Esophagus (tissue), 2 donors: ENCODE measurements at regions not wholly inside any gene's neighbourhood (a gene's known extent, or its start where the extent isn't known, plus 50 kb on each side); places are given as distances from the start of the nearest gene placed in this dataset.
"Not testable (repeated sequence)": the region's sequence is repeated elsewhere in the genome, so short reads cannot be mapped to it uniquely, and the experiment has no call there.

Source experiments
- H3K27ac ChIP-seq, 2 donors: one replicate each; pipeline ENCODE4 v1.5.1; 2013; ENCODE audit warnings: low read depth in 2 of 2, mild to moderate bottlenecking in 2 of 2, inconsistent platforms in 1 of 2, low read length in 1 of 2, moderate library complexity in 1 of 2
- H3K27me3 ChIP-seq, 2 donors: one replicate each; pipeline ENCODE4 v1.6.1; 2013; ENCODE audit warnings: low read length in 2 of 2, control low read depth in 1 of 2, mild to moderate bottlenecking in 1 of 2; ENCODE audit not compliant: insufficient read depth in 2 of 2, control insufficient read depth in 1 of 2
- H3K36me3 ChIP-seq, 2 donors: one replicate each; pipeline ENCODE4 v1.6.1; 2013; ENCODE audit warnings: low read length in 1 of 2; ENCODE audit not compliant: control insufficient read depth in 2 of 2, insufficient read depth in 2 of 2
- H3K4me1 ChIP-seq, 2 donors: one replicate each; pipeline ENCODE4 v1.6.1; 2013; ENCODE audit warnings: low read length in 1 of 2; ENCODE audit not compliant: control insufficient read depth in 2 of 2, insufficient read depth in 2 of 2
- H3K4me3 ChIP-seq, 2 donors: one replicate each; pipeline ENCODE4 v1.5.1; 2013; ENCODE audit warnings: low read length in 2 of 2, mild to moderate bottlenecking in 2 of 2, low read depth in 1 of 2, moderate library complexity in 1 of 2
- H3K9me3 ChIP-seq, 2 donors: one replicate each; pipeline ENCODE4 v1.6.1; 2013; ENCODE audit warnings: mild to moderate bottlenecking in 2 of 2, low read depth in 1 of 2, low read length in 1 of 2, moderate library complexity in 1 of 2; ENCODE audit not compliant: control insufficient read depth in 2 of 2, insufficient read depth in 1 of 2
- WGBS, 2 donors: extraction: QIAGEN DNeasy Blood & Tissue Kit; methylation state at CpG; one replicate each; pipeline ENCODE4 v1.1.7; 2013; 5-methylcytosine and 5-hydroxymethylcytosine counted together
- donor health status: healthy with polysubstance abuse.
- donor health status: Bipolar disorder and iron deficiency.

GRCh38 chr3:82390868-82391267 lies 629.4 kb upstream of the GBE1 start:
- H3K4me3 ChIP-seq, result no peak overlapping the region
- H3K9me3 ChIP-seq, result no peaks in the 10 kb centered on the region
- no peak overlapping the region for H3K27ac ChIP-seq
- H3K27me3 ChIP-seq, result no peaks in the 10 kb centered on the region
- H3K4me1 ChIP-seq, result no peaks in the 10 kb centered on the region
- H3K36me3 ChIP-seq, result no peaks in the 10 kb centered on the region
- WGBS, 2 donors, result 76 to 88% methylated on average over 4 of the region's 4 CpGs

- Histone ChIP-seq H3K27me3 (no peaks in the 10 kb centered on the region), H3K9me3 (no peaks in the 10 kb centered on the region), H3K27ac (no peak overlapping the region), H3K36me3 (no peaks in the 10 kb centered on the region), H3K4me3 (no peak overlapping the region), H3K4me1 (no peaks in the 10 kb centered on the region)
- 66 to 70% methylated on average over 2 of the region's 2 CpGs for WGBS, 2 donors
These were observed 625.2 kb upstream of the GBE1 start for GRCh38 chr3:82386647-82387046.

- 56 to 70% methylated on average over 3 of the region's 3 CpGs for WGBS, 2 donors
- Histone ChIP-seq H3K4me1 (no peaks in the 10 kb centered on the region), H3K9me3 (no peaks in the 10 kb centered on the region), H3K27me3 (no peaks in the 10 kb centered on the region), H3K27ac (no peak overlapping the region), H3K36me3 (no peaks in the 10 kb centered on the region), H3K4me3 (no peak overlapping the region)
These were observed 622.7 kb upstream of the GBE1 start for GRCh38 chr3:82384181-82384580.

GRCh38 chr3:82382831-82383230 lies 621.4 kb upstream of the GBE1 start:
- H3K27me3 ChIP-seq, result no peaks in the 10 kb centered on the region

GRCh38 chr3:82378392-82378791 lies 616.9 kb upstream of the GBE1 start:
- no peaks in the 10 kb centered on the region for H3K27me3 ChIP-seq
- WGBS, 2 donors, result 77 to 82% methylated on average over 2 of the region's 2 CpGs
- H3K27ac ChIP-seq, result no peak overlapping the region
- no peaks in the 10 kb centered on the region for H3K4me1 ChIP-seq
- H3K36me3 ChIP-seq, result no peaks in the 10 kb centered on the region
- H3K9me3 ChIP-seq, result peaks cover 0 to 4% of the 10 kb centered on the region in 2 donors
- no peak overlapping the region for H3K4me3 ChIP-seq

More at GRCh38 chr3:82382831-82383230, 621.4 kb upstream of the GBE1 start:
- no peaks in the 10 kb centered on the region for H3K4me1 ChIP-seq
- H3K27ac ChIP-seq, result no peak overlapping the region
- H3K4me3 ChIP-seq, result no peak overlapping the region
- no peaks in the 10 kb centered on the region for H3K9me3 ChIP-seq
- WGBS, 2 donors, result 83 to 89% methylated on average over 4 of the region's 4 CpGs
- no peaks in the 10 kb centered on the region for H3K36me3 ChIP-seq

DNA sequence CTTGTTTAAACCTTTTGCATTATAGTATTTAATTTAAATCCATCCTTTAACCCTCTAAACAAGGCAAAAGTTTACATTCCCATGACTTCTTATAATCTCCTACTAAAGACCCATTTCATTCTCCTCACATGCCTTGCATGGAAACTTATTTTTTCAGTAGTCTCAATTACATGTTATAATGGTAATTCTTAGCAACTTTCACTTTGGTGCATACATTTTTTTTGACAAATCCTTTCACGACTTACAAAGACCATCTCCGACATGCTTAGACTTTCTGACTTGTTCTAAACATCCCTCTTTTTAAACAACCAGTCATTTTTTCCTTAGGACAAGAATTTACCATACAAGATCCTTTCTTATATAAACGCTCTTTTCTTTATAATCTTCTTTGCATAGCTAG lies 615.4 kb upstream of the GBE1 start:
- Histone ChIP-seq H3K27me3 (no peaks in the 10 kb centered on the region), H3K27ac (no peak overlapping the region), H3K4me1 (no peaks in the 10 kb centered on the region), H3K9me3 (peaks cover 0 to 4% of the 10 kb centered on the region in 2 donors), H3K36me3 (no peaks in the 10 kb centered on the region), H3K4me3 (no peak overlapping the region)
- 75 to 81% methylated on average over 3 of the region's 3 CpGs for WGBS, 2 donors

DNA sequence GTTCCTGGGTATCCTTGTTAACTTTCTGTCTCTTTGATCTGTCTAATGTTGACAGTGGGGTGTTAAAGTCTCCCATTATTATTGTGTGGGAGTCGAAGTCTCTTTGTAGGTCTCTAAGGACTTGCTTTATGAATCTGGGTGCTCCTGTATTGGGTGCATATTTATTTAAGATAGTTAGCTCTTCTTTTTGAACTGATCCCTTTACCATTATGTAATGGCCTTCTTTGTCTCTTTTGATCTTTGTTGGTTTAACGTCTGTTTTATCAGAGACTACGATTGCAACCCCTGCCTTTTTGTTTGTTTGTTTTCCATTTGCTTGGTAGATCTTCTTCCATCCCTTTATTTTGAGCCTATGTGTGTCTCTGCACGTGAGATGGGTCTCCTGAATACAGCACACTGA lies 612.4 kb upstream of the GBE1 start:
- not testable (repeated sequence) for H3K27ac ChIP-seq, H3K4me1 ChIP-seq, H3K4me3 ChIP-seq, H3K27me3 ChIP-seq, H3K36me3 ChIP-seq, H3K9me3 ChIP-seq
- 64 to 68% methylated on average over 4 of the region's 4 CpGs for WGBS, 2 donors

DNA sequence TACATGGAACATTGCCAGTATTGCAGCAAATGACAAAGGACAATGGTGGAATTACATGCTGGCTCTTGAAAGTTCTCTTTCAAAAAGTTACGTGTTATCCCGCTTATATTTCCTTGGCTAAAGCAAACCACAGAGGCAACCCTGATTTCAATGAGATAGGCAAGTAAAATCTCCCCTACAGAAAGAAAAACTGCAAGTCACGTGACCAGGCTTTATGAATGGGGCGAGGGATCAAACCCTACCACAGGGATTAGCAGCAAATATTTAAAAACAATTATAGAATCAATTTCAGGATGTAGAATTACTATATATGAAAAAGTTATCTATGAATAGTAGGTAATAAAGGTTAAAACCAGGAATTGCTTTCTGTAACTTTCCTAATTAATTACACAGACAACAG lies 603.4 kb upstream of the GBE1 start:
- H3K9me3 ChIP-seq, result no peaks in the 10 kb centered on the region
- no peaks in the 10 kb centered on the region for H3K27me3 ChIP-seq
- H3K4me1 ChIP-seq, result no peaks in the 10 kb centered on the region
- no peak overlapping the region for H3K4me3 ChIP-seq
- WGBS, 2 donors, result 72 to 77% methylated on average over 4 of the region's 4 CpGs
- H3K27ac ChIP-seq, result no peak overlapping the region
- H3K36me3 ChIP-seq, result no peaks in the 10 kb centered on the region

DNA sequence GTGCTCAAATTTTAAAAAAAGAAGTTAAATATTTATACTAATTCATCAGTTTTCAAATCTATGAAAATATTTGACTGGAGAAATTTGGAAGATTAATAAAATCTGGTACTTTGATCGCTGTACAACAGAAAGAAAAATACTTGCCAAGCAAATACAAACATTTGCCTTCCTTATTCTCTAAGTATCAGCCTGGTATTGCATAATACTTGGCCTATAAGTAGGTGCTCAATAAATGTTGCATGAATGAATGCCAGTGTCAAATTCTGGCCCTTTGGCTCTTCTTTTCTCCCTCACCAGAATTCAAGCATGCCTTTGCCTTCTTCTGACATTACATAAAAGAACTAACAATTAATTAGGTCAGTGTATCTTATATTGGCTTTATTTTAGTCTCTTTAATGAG lies 601.7 kb upstream of the GBE1 start:
- no peaks in the 10 kb centered on the region for H3K9me3 ChIP-seq
- H3K4me1 ChIP-seq, result no peaks in the 10 kb centered on the region
- no peaks in the 10 kb centered on the region for H3K36me3 ChIP-seq
- 74 to 78% methylated on average over 1 of the region's 1 CpG for WGBS, 2 donors
- no peak overlapping the region for H3K4me3 ChIP-seq
- H3K27me3 ChIP-seq, result no peaks in the 10 kb centered on the region
- H3K27ac ChIP-seq, result no peak overlapping the region

- WGBS, 2 donors, result 73 to 77% methylated on average over 2 of the region's 2 CpGs
- Histone ChIP-seq H3K4me1 (no peaks in the 10 kb centered on the region), H3K27me3 (no peaks in the 10 kb centered on the region), H3K36me3 (no peaks in the 10 kb centered on the region), H3K9me3 (no peaks in the 10 kb centered on the region), H3K4me3 (no peak overlapping the region), H3K27ac (no peak overlapping the region)
These were observed 593.8 kb upstream of the GBE1 start for GRCh38 chr3:82355228-82355627.
